H1 (cell line): ENCODE measurements at regions not wholly inside any gene's neighbourhood (a gene's known extent, or its start where the extent isn't known, plus 50 kb on each side); places are given as distances from the start of the nearest gene placed in this dataset.

Experiments
- CBX5 ChIP-seq: fragments of 300-800, 300-1000 bp; sonication (generic); IDR thresholded peaks from 2 replicates; pipeline ENCODE4 v1.7.1; 2016; ENCODE audit warnings: antibody characterized with exemption, low read length, low read depth
- EZH2 ChIP-seq: fragments of 200-600 bp; sonication (generic); IDR thresholded peaks from 2 replicates; pipeline ENCODE4 v1.7.1; 2012; ENCODE audit warnings: low read depth, mild to moderate bottlenecking, moderate library complexity, low read length, inconsistent platforms; ENCODE audit not compliant: severe bottlenecking
- SAP30 ChIP-seq: fragments of 300-600 bp; sonication (generic); IDR thresholded peaks from 2 replicates; pipeline ENCODE4 v1.7.1; 2012; ENCODE audit warnings: low read length, moderate library complexity, mild to moderate bottlenecking, inconsistent platforms; ENCODE audit not compliant: insufficient read depth, insufficient replicate concordance
- TAF7 ChIP-seq: optimal IDR thresholded peaks from 2 replicates; pipeline ENCODE3; 2011; ENCODE audit warnings: low read depth, mild to moderate bottlenecking, inconsistent platforms, low read length, moderate library complexity, borderline replicate concordance
- TF ChIP-seq, protein P1 (sequence below), 3 experiments: IDR thresholded peaks; 1 replicate in 2 of 3; 2 replicates in 1 of 3; pipeline versions ENCODE4 v1.5.1 to v1.6.1; 2011; ENCODE audit warnings: low read length in 3 of 3, mild to moderate bottlenecking in 3 of 3, inconsistent platforms in 2 of 3, low read depth in 1 of 3, moderate library complexity in 1 of 3; ENCODE audit not compliant: insufficient read depth in 1 of 3; ENCODE audit errors: control extremely low read depth in 1 of 3
- TF ChIP-seq, protein P2 (sequence below): IDR thresholded peaks from 2 replicates; pipeline ENCODE4 v1.6.1; 2012; ENCODE audit warnings: inconsistent platforms
- TF ChIP-seq, protein P3 (sequence below): IDR thresholded peaks from 2 replicates; pipeline ENCODE4 v1.6.1; 2011; ENCODE audit warnings: low read length, improper control_type of control experiment

DNA sequence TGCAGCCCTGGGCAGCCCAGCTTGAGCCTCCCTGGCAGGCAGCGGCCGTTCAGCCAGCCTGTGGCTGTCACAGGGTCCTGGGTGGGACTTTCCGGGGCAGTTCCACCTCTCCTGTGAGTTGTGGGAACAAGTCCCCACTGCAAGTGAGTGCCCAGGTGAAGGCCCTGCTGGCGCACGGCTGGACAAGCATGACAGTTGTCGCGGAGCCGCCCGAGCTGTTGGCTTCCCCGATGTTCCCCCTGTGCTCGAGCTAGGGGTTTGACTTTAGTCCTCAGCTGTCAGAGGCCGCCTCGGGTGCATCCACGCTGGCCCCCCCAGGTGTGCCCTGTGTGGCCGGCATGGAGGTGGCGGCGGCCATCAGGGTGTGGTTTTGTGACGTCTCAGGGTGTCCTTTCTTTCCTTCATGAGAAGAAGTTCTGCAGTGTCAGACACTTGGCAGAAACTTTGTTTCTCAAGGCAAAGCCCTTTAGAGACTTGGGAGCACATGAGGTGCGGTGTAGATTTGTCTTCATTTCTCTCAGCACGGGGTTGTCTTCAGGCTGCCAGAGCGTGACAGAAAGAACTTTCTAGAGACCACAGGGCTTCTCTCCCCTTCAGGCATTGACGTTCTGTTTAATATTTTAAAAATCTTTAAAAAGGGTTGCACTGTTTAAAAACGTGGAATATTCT lies 69.4 kb upstream of the HGFAC start (continued):
- TF ChIP-seq, protein P1, sequence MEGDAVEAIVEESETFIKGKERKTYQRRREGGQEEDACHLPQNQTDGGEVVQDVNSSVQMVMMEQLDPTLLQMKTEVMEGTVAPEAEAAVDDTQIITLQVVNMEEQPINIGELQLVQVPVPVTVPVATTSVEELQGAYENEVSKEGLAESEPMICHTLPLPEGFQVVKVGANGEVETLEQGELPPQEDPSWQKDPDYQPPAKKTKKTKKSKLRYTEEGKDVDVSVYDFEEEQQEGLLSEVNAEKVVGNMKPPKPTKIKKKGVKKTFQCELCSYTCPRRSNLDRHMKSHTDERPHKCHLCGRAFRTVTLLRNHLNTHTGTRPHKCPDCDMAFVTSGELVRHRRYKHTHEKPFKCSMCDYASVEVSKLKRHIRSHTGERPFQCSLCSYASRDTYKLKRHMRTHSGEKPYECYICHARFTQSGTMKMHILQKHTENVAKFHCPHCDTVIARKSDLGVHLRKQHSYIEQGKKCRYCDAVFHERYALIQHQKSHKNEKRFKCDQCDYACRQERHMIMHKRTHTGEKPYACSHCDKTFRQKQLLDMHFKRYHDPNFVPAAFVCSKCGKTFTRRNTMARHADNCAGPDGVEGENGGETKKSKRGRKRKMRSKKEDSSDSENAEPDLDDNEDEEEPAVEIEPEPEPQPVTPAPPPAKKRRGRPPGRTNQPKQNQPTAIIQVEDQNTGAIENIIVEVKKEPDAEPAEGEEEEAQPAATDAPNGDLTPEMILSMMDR (IDR thresholded peaks at IDR 0.05; ENCODE audit: control extremely low read depth in 1 of 3, insufficient read depth in 1 of 3, low read depth in 1 of 3, low read length in 3 of 3), result no peak
- TF ChIP-seq TAF7 (no peak), EZH2 (no peak), SAP30 (no peak), CBX5 (no peak)
- TF ChIP-seq, protein P2, sequence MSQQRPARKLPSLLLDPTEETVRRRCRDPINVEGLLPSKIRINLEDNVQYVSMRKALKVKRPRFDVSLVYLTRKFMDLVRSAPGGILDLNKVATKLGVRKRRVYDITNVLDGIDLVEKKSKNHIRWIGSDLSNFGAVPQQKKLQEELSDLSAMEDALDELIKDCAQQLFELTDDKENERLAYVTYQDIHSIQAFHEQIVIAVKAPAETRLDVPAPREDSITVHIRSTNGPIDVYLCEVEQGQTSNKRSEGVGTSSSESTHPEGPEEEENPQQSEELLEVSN, result no peak
- TF ChIP-seq, protein P3, sequence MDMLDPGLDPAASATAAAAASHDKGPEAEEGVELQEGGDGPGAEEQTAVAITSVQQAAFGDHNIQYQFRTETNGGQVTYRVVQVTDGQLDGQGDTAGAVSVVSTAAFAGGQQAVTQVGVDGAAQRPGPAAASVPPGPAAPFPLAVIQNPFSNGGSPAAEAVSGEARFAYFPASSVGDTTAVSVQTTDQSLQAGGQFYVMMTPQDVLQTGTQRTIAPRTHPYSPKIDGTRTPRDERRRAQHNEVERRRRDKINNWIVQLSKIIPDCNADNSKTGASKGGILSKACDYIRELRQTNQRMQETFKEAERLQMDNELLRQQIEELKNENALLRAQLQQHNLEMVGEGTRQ, result no peak
